Parathyroid adenoma (tissue), 2 donors: ENCODE measurements at regions not wholly inside any gene's neighbourhood (a gene's known extent, or its start where the extent isn't known, plus 50 kb on each side); places are given as distances from the start of the nearest gene placed in this dataset.

Experiments
- H2AFZ ChIP-seq: fragments of 300-600 bp; sonication (generic); one replicate; pipeline ENCODE4 v1.7.0; 2017; ENCODE audit warnings: antibody characterized with exemption, mild to moderate bottlenecking
- H3K27ac ChIP-seq: fragments of 300-600 bp; sonication (generic); one replicate; pipeline ENCODE4 v1.7.0; 2017
- H3K27me3 ChIP-seq: fragments of 300-600 bp; sonication (generic); one replicate; pipeline ENCODE4 v1.7.0; 2017; ENCODE audit warnings: low read length; ENCODE audit not compliant: control insufficient read depth, insufficient read depth
- H3K36me3 ChIP-seq: fragments of 300-600 bp; sonication (generic); one replicate; pipeline ENCODE4 v1.7.0; 2017; ENCODE audit warnings: low read length; ENCODE audit not compliant: control insufficient read depth, insufficient read depth
- H3K4me1 ChIP-seq: fragments of 300-600 bp; sonication (generic); one replicate; pipeline ENCODE4 v1.7.0; 2017; ENCODE audit warnings: control low read depth
- H3K4me2 ChIP-seq: fragments of 300-600 bp; sonication (generic); one replicate; pipeline ENCODE4 v1.7.0; 2017; ENCODE audit warnings: low read length
- H3K4me3 ChIP-seq: fragments of 300-600 bp; sonication (generic); one replicate; pipeline ENCODE4 v1.7.0; 2017; ENCODE audit warnings: low read depth, low read length
- H3K79me2 ChIP-seq: fragments of 300-600 bp; sonication (generic); one replicate; pipeline ENCODE4 v1.7.0; 2017; ENCODE audit warnings: control low read depth
- H3K9ac ChIP-seq: fragments of 300-600 bp; sonication (generic); one replicate; pipeline ENCODE4 v1.7.0; 2017; ENCODE audit warnings: mild to moderate bottlenecking
- H3K9me3 ChIP-seq: fragments of 300-600 bp; sonication (generic); one replicate; pipeline ENCODE4 v1.7.0; 2017; ENCODE audit warnings: low read length; ENCODE audit not compliant: control insufficient read depth
- CTCF ChIP-seq: fragments of 300-600 bp; sonication (generic); IDR thresholded peaks from one replicate; pipeline ENCODE4 v1.7.0; 2017; ENCODE audit warnings: antibody characterized with exemption, mild to moderate bottlenecking
- donor health status: primary hyperparathyroidism.

- Histone ChIP-seq H3K4me1 (no peaks in the 10 kb centered on the region), H3K27ac (no peak overlapping the region), H2AFZ (no peak overlapping the region), H3K4me3 (no peak overlapping the region), H3K27me3 (no peaks in the 10 kb centered on the region), H3K9me3 (no peaks in the 10 kb centered on the region), H3K79me2 (no peaks in the 10 kb centered on the region), H3K9ac (no peak overlapping the region), H3K4me2 (no peak overlapping the region), H3K36me3 (no peaks in the 10 kb centered on the region)
- TF ChIP-seq CTCF, result no peak
Measured at GRCh38 chr7:41312235-41312634, 390.7 kb downstream of the INHBA start.

- no peak for TF ChIP-seq CTCF
- H3K9me3 ChIP-seq, result no peaks in the 10 kb centered on the region
- H3K9ac ChIP-seq, result no peak overlapping the region
- no peaks in the 10 kb centered on the region for H3K36me3 ChIP-seq
- H3K4me2 ChIP-seq, result no peak overlapping the region
- H3K4me3 ChIP-seq, result no peak overlapping the region
- H3K4me1 ChIP-seq, result no peaks in the 10 kb centered on the region
- no peak overlapping the region for H2AFZ ChIP-seq
- H3K27me3 ChIP-seq, result no peaks in the 10 kb centered on the region
- no peaks in the 10 kb centered on the region for H3K79me2 ChIP-seq
- H3K27ac ChIP-seq, result no peak overlapping the region
Measured at GRCh38 chr7:41311301-41311700, 391.6 kb downstream of the INHBA start.

GRCh38 chr7:41306486-41306885 lies 396.4 kb downstream of the INHBA start:
- Histone ChIP-seq H3K27ac (no peak overlapping the region), H3K9me3 (no peaks in the 10 kb centered on the region), H3K4me2 (no peak overlapping the region), H3K4me3 (no peak overlapping the region), H3K27me3 (no peaks in the 10 kb centered on the region), H2AFZ (no peak overlapping the region), H3K4me1 (no peaks in the 10 kb centered on the region), H3K9ac (no peak overlapping the region), H3K79me2 (no peaks in the 10 kb centered on the region), H3K36me3 (no peaks in the 10 kb centered on the region)
- TF ChIP-seq CTCF, result no peak

- TF ChIP-seq CTCF, result no peak
- no peak overlapping the region for H3K27ac ChIP-seq
- H3K4me2 ChIP-seq, result no peak overlapping the region
Measured at GRCh38 chr7:41305001-41305400, 397.9 kb downstream of the INHBA start.

GRCh38 chr7:41303709-41304108 lies 399.2 kb downstream of the INHBA start:
- no peak overlapping the region for H3K9ac ChIP-seq
- H2AFZ ChIP-seq, result no peak overlapping the region
- no peaks in the 10 kb centered on the region for H3K36me3 ChIP-seq
- H3K4me1 ChIP-seq, result no peaks in the 10 kb centered on the region
- no peaks in the 10 kb centered on the region for H3K27me3 ChIP-seq
- no peak overlapping the region for H3K27ac ChIP-seq
- no peak for TF ChIP-seq CTCF
- H3K9me3 ChIP-seq, result no peaks in the 10 kb centered on the region
- H3K79me2 ChIP-seq, result no peaks in the 10 kb centered on the region
- H3K4me3 ChIP-seq, result no peak overlapping the region
- H3K4me2 ChIP-seq, result no peak overlapping the region

More at GRCh38 chr7:41305001-41305400, 397.9 kb downstream of the INHBA start:
- Histone ChIP-seq H3K36me3 (no peaks in the 10 kb centered on the region), H3K79me2 (no peaks in the 10 kb centered on the region), H3K27me3 (no peaks in the 10 kb centered on the region), H3K4me1 (no peaks in the 10 kb centered on the region), H3K9me3 (no peaks in the 10 kb centered on the region), H2AFZ (no peak overlapping the region), H3K9ac (no peak overlapping the region), H3K4me3 (no peak overlapping the region)
